Skin of body (tissue), 1 donor: ENCODE measurements at regions not wholly inside any gene's neighbourhood (a gene's known extent, or its start where the extent isn't known, plus 50 kb on each side); places are given as distances from the start of the nearest gene placed in this dataset.
"Not testable (repeated sequence)": the region's sequence is repeated elsewhere in the genome, so short reads cannot be mapped to it uniquely, and the experiment has no call there.

Experiments
- DNase-seq: peaks from one replicate; lab custom pipeline; 2025; lab: John Stamatoyannopoulos, UW

GRCh38 chr6:48615041-48615440, 504.0 kb upstream of the PTCHD4 start:
- DNase-seq: no peak

- no peak for DNase-seq
Measured at GRCh38 chr6:48614326-48614725, 503.3 kb upstream of the PTCHD4 start.

GRCh38 chr6:48613231-48613949, 502.4 kb upstream of the PTCHD4 start:
- no peak for DNase-seq

- DNase-seq: no peak
Measured at GRCh38 chr6:48611332-48611731, 500.3 kb upstream of the PTCHD4 start.

GRCh38 chr6:48610846-48611245, 499.8 kb upstream of the PTCHD4 start:
- DNase-seq: no peak

- DNase-seq: no peak
Measured at GRCh38 chr6:48606618-48607017, 495.6 kb upstream of the PTCHD4 start.

GRCh38 chr6:48597951-48598350, 487.0 kb upstream of the PTCHD4 start:
- DNase-seq: no peak

GRCh38 chr6:48596830-48597229, 485.8 kb upstream of the PTCHD4 start:
- no peak for DNase-seq

- DNase-seq: not testable (repeated sequence)
Measured at GRCh38 chr6:48591158-48591557, 480.2 kb upstream of the PTCHD4 start.

GRCh38 chr6:48584846-48585245, 473.8 kb upstream of the PTCHD4 start:
- no peak for DNase-seq

GRCh38 chr6:48570656-48571055, 459.7 kb upstream of the PTCHD4 start:
- no peak for DNase-seq

GRCh38 chr6:48568856-48569255, 457.9 kb upstream of the PTCHD4 start:
- DNase-seq: no peak

- DNase-seq: no peak
Measured at GRCh38 chr6:48567016-48567415, 456.0 kb upstream of the PTCHD4 start.

GRCh38 chr6:48564036-48564820, 453.2 kb upstream of the PTCHD4 start:
- no peak for DNase-seq

- no peak for DNase-seq
Measured at GRCh38 chr6:48563433-48563832, 452.4 kb upstream of the PTCHD4 start.

GRCh38 chr6:48560408-48560807, 449.4 kb upstream of the PTCHD4 start:
- no peak for DNase-seq

- DNase-seq: no peak
Measured at GRCh38 chr6:48553467-48554189, 442.6 kb upstream of the PTCHD4 start.

GRCh38 chr6:48552905-48553304, 441.9 kb upstream of the PTCHD4 start:
- DNase-seq: no peak

GRCh38 chr6:48550603-48551002, 439.6 kb upstream of the PTCHD4 start:
- DNase-seq: no peak

GRCh38 chr6:48542191-48542590, 431.2 kb upstream of the PTCHD4 start:
- no peak for DNase-seq

- no peak for DNase-seq
Measured at GRCh38 chr6:48541649-48542048, 430.7 kb upstream of the PTCHD4 start.

GRCh38 chr6:48535582-48536009, 424.6 kb upstream of the PTCHD4 start:
- DNase-seq: no peak
